PC-3 (cell line): ENCODE measurements at regions not wholly inside any gene's neighbourhood (a gene's known extent, or its start where the extent isn't known, plus 50 kb on each side); places are given as distances from the start of the nearest gene placed in this dataset.

Source experiments
- EZH2 ChIP-seq: fragments of 300-600 bp; sonication (generic); IDR thresholded peaks from one replicate; pipeline ENCODE4 v1.6.1; 2017; ENCODE audit warnings: antibody characterized with exemption, mild to moderate bottlenecking, low read length; ENCODE audit not compliant: unreplicated experiment
- EZH2phosphoT487 ChIP-seq: fragments of 300-600 bp; sonication (generic); IDR thresholded peaks from 2 replicates; pipeline ENCODE4 v1.6.1; 2018; ENCODE audit warnings: mild to moderate bottlenecking, antibody characterized with exemption, low read length, borderline replicate concordance
- TF ChIP-seq, protein P1 (sequence below): fragments of 300-600 bp; sonication (generic); conservative IDR thresholded peaks from 2 replicates; pipeline ENCODE4 v1.5.1; 2017; ENCODE audit warnings: antibody characterized with exemption, low read depth, mild to moderate bottlenecking, low read length

DNA sequence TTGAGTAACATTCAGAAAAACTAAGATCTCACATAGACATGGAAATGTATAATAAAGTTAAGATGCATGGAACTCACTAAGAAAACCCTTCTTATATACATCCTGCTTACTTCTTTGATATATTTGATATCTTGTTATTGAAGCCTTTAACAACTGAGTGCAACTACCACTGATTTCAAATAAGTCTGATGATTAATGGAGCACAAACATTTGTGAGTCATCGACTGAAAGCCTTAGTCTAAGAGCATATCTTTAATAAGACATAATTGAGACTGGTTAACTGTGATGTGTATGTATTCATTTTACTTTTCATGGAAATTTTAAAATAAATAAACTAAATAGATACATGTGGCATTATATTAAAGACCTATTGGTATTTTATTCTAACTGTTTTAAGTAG lies 740.5 kb downstream of the EPHA3 start:
- no peak for TF ChIP-seq EZH2
- TF ChIP-seq, protein P1, sequence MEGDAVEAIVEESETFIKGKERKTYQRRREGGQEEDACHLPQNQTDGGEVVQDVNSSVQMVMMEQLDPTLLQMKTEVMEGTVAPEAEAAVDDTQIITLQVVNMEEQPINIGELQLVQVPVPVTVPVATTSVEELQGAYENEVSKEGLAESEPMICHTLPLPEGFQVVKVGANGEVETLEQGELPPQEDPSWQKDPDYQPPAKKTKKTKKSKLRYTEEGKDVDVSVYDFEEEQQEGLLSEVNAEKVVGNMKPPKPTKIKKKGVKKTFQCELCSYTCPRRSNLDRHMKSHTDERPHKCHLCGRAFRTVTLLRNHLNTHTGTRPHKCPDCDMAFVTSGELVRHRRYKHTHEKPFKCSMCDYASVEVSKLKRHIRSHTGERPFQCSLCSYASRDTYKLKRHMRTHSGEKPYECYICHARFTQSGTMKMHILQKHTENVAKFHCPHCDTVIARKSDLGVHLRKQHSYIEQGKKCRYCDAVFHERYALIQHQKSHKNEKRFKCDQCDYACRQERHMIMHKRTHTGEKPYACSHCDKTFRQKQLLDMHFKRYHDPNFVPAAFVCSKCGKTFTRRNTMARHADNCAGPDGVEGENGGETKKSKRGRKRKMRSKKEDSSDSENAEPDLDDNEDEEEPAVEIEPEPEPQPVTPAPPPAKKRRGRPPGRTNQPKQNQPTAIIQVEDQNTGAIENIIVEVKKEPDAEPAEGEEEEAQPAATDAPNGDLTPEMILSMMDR, result no peak
- no peak for TF ChIP-seq EZH2phosphoT487
